HG02884 (cell line): ENCODE measurements at regions not wholly inside any gene's neighbourhood (a gene's known extent, or its start where the extent isn't known, plus 50 kb on each side); places are given as distances from the start of the nearest gene placed in this dataset.

Experiments used
- ATAC-seq: cut with Tn5 transposase; IDR thresholded peaks from one replicate; pipeline ENCODE4 v1.9.1; 2021; ENCODE audit warnings: mild to moderate bottlenecking, moderate library complexity; ENCODE audit not compliant: unreplicated experiment

GRCh38 chr1:218633238-218633988 is 288.3 kb downstream of the TGFB2 start:
- no peak for ATAC-seq

GRCh38 chr1:218634212-218634611 is 289.1 kb downstream of the TGFB2 start:
- ATAC-seq, result no peak

- ATAC-seq, result no peak
These were observed 291.4 kb downstream of the TGFB2 start for GRCh38 chr1:218636548-218636947.

- no peak for ATAC-seq
These were observed 295.0 kb downstream of the TGFB2 start for GRCh38 chr1:218640173-218640572.

GRCh38 chr1:218642033-218642948 is 297.2 kb downstream of the TGFB2 start:
- no peak for ATAC-seq

- ATAC-seq, result no peak
These were observed 298.1 kb downstream of the TGFB2 start for GRCh38 chr1:218643281-218643680.

GRCh38 chr1:218643926-218644325 is 298.8 kb downstream of the TGFB2 start:
- ATAC-seq, result no peak

- ATAC-seq, result no peak
These were observed 301.2 kb downstream of the TGFB2 start for GRCh38 chr1:218646288-218646687.

- ATAC-seq, result no peak
These were observed 311.3 kb downstream of the TGFB2 start for GRCh38 chr1:218656301-218657037.

GRCh38 chr1:218658269-218658668 is 313.1 kb downstream of the TGFB2 start:
- ATAC-seq, result no peak

GRCh38 chr1:218658899-218659298 is 313.8 kb downstream of the TGFB2 start:
- ATAC-seq, result no peak

GRCh38 chr1:218659911-218660677 is 315.0 kb downstream of the TGFB2 start:
- no peak for ATAC-seq

GRCh38 chr1:218660678-218661053 is 315.5 kb downstream of the TGFB2 start:
- no peak for ATAC-seq

- ATAC-seq, result no peak
These were observed 316.3 kb downstream of the TGFB2 start for GRCh38 chr1:218661411-218661810.

- ATAC-seq, result no peak
These were observed 319.4 kb downstream of the TGFB2 start for GRCh38 chr1:218664385-218665170.

GRCh38 chr1:218665221-218665620 is 320.1 kb downstream of the TGFB2 start:
- no peak for ATAC-seq

GRCh38 chr1:218666263-218666662 is 321.1 kb downstream of the TGFB2 start:
- no peak for ATAC-seq

- ATAC-seq, result no peak
These were observed 322.8 kb downstream of the TGFB2 start for GRCh38 chr1:218667781-218668516.

- no peak for ATAC-seq
These were observed 324.3 kb downstream of the TGFB2 start for GRCh38 chr1:218669431-218669830.
